ENCODE measurements at regions not wholly inside any gene's neighbourhood (a gene's known extent, or its start where the extent isn't known, plus 50 kb on each side); places are given as distances from the start of the nearest gene placed in this dataset.

GRCh38 chr15:38182900-38183299 lies 69.7 kb upstream of the SPRED1 start:
- no peak overlapping the region for H3K27ac ChIP-seq (ENCODE audit: low read depth, low read length)
- H3K9ac ChIP-seq (ENCODE audit: low read depth in 1 of 3, low read length in 3 of 3): no peak overlapping the region
- no peaks in the 10 kb centered on the region for H3K36me3 ChIP-seq (ENCODE audit: control insufficient read depth in 3 of 3, insufficient read depth in 3 of 3, low read length in 3 of 3)
- H3K4me1 ChIP-seq (ENCODE audit: control insufficient read depth in 3 of 3, insufficient read depth in 3 of 3, low read length in 3 of 3): no peaks in the 10 kb centered on the region
- no peaks in the 10 kb centered on the region for H3K9me3 ChIP-seq (ENCODE audit: control insufficient read depth in 3 of 3, low read length in 3 of 3)
- H3K27me3 ChIP-seq (ENCODE audit: control insufficient read depth in 3 of 3, insufficient read depth in 3 of 3, low read length in 3 of 3): no peaks in the 10 kb centered on the region
- no peak overlapping the region for H3K4me3 ChIP-seq (ENCODE audit: low read length in 3 of 3)

- Histone ChIP-seq H3K27ac (ENCODE audit: low read depth, low read length) (no peak overlapping the region), H3K4me1 (ENCODE audit: control insufficient read depth in 3 of 3, insufficient read depth in 3 of 3, low read length in 3 of 3) (no peaks in the 10 kb centered on the region), H3K4me3 (ENCODE audit: low read length in 3 of 3) (no peak overlapping the region), H3K9ac (ENCODE audit: low read depth in 1 of 3, low read length in 3 of 3) (no peak overlapping the region), H3K27me3 (ENCODE audit: control insufficient read depth in 3 of 3, insufficient read depth in 3 of 3, low read length in 3 of 3) (peaks cover 0 to 4% (median 0%) of the 10 kb centered on the region in 3 donors), H3K9me3 (ENCODE audit: control insufficient read depth in 3 of 3, low read length in 3 of 3) (no peaks in the 10 kb centered on the region), H3K36me3 (ENCODE audit: control insufficient read depth in 3 of 3, insufficient read depth in 3 of 3, low read length in 3 of 3) (no peaks in the 10 kb centered on the region)
These were observed 66.1 kb upstream of the SPRED1 start for GRCh38 chr15:38186507-38186906.

- Histone ChIP-seq H3K4me3 (ENCODE audit: low read length in 3 of 3) (no peak overlapping the region), H3K27me3 (ENCODE audit: control insufficient read depth in 3 of 3, insufficient read depth in 3 of 3, low read length in 3 of 3) (peaks cover 0 to 4% (median 0%) of the 10 kb centered on the region in 3 donors), H3K36me3 (ENCODE audit: control insufficient read depth in 3 of 3, insufficient read depth in 3 of 3, low read length in 3 of 3) (no peaks in the 10 kb centered on the region), H3K9me3 (ENCODE audit: control insufficient read depth in 3 of 3, low read length in 3 of 3) (no peaks in the 10 kb centered on the region), H3K27ac (ENCODE audit: low read depth, low read length) (no peak overlapping the region), H3K9ac (ENCODE audit: low read depth in 1 of 3, low read length in 3 of 3) (no peak overlapping the region), H3K4me1 (ENCODE audit: control insufficient read depth in 3 of 3, insufficient read depth in 3 of 3, low read length in 3 of 3) (no peaks in the 10 kb centered on the region)
These were observed 64.9 kb upstream of the SPRED1 start for GRCh38 chr15:38187630-38188313.

GRCh38 chr15:38189671-38190295 lies 62.9 kb upstream of the SPRED1 start:
- Histone ChIP-seq H3K27me3 (ENCODE audit: control insufficient read depth in 3 of 3, insufficient read depth in 3 of 3, low read length in 3 of 3) (peaks cover 0 to 4% (median 0%) of the 10 kb centered on the region in 3 donors), H3K9ac (ENCODE audit: low read depth in 1 of 3, low read length in 3 of 3) (no peak overlapping the region), H3K4me3 (ENCODE audit: low read length in 3 of 3) (no peak overlapping the region), H3K27ac (ENCODE audit: low read depth, low read length) (no peak overlapping the region), H3K4me1 (ENCODE audit: control insufficient read depth in 3 of 3, insufficient read depth in 3 of 3, low read length in 3 of 3) (no peaks in the 10 kb centered on the region), H3K36me3 (ENCODE audit: control insufficient read depth in 3 of 3, insufficient read depth in 3 of 3, low read length in 3 of 3) (no peaks in the 10 kb centered on the region), H3K9me3 (ENCODE audit: control insufficient read depth in 3 of 3, low read length in 3 of 3) (no peaks in the 10 kb centered on the region)

GRCh38 chr15:38190501-38190900 lies 62.1 kb upstream of the SPRED1 start:
- Histone ChIP-seq H3K4me1 (ENCODE audit: control insufficient read depth in 3 of 3, insufficient read depth in 3 of 3, low read length in 3 of 3) (no peaks in the 10 kb centered on the region), H3K9ac (ENCODE audit: low read depth in 1 of 3, low read length in 3 of 3) (no peak overlapping the region), H3K36me3 (ENCODE audit: control insufficient read depth in 3 of 3, insufficient read depth in 3 of 3, low read length in 3 of 3) (no peaks in the 10 kb centered on the region), H3K4me3 (ENCODE audit: low read length in 3 of 3) (no peak overlapping the region), H3K27ac (ENCODE audit: low read depth, low read length) (no peak overlapping the region), H3K27me3 (ENCODE audit: control insufficient read depth in 3 of 3, insufficient read depth in 3 of 3, low read length in 3 of 3) (peaks cover 0 to 4% (median 0%) of the 10 kb centered on the region in 3 donors), H3K9me3 (ENCODE audit: control insufficient read depth in 3 of 3, low read length in 3 of 3) (no peaks in the 10 kb centered on the region)

GRCh38 chr15:38192496-38192895 lies 60.1 kb upstream of the SPRED1 start:
- no peak overlapping the region for H3K27ac ChIP-seq (ENCODE audit: low read depth, low read length)
- H3K9ac ChIP-seq (ENCODE audit: low read depth in 1 of 3, low read length in 3 of 3): no peak overlapping the region
- no peaks in the 10 kb centered on the region for H3K9me3 ChIP-seq (ENCODE audit: control insufficient read depth in 3 of 3, low read length in 3 of 3)
- no peaks in the 10 kb centered on the region for H3K36me3 ChIP-seq (ENCODE audit: control insufficient read depth in 3 of 3, insufficient read depth in 3 of 3, low read length in 3 of 3)
- H3K4me1 ChIP-seq (ENCODE audit: control insufficient read depth in 3 of 3, insufficient read depth in 3 of 3, low read length in 3 of 3): no peaks in the 10 kb centered on the region
- H3K4me3 ChIP-seq (ENCODE audit: low read length in 3 of 3): no peak overlapping the region
- H3K27me3 ChIP-seq (ENCODE audit: control insufficient read depth in 3 of 3, insufficient read depth in 3 of 3, low read length in 3 of 3): peaks cover 0 to 4% (median 0%) of the 10 kb centered on the region in 3 donors

GRCh38 chr15:38193496-38193895 lies 59.1 kb upstream of the SPRED1 start:
- no peak overlapping the region for H3K4me3 ChIP-seq (ENCODE audit: low read length in 3 of 3)
- H3K4me1 ChIP-seq (ENCODE audit: control insufficient read depth in 3 of 3, insufficient read depth in 3 of 3, low read length in 3 of 3): no peaks in the 10 kb centered on the region
- H3K9me3 ChIP-seq (ENCODE audit: control insufficient read depth in 3 of 3, low read length in 3 of 3): no peaks in the 10 kb centered on the region
- no peaks in the 10 kb centered on the region for H3K36me3 ChIP-seq (ENCODE audit: control insufficient read depth in 3 of 3, insufficient read depth in 3 of 3, low read length in 3 of 3)
- no peak overlapping the region for H3K27ac ChIP-seq (ENCODE audit: low read depth, low read length)
- H3K9ac ChIP-seq (ENCODE audit: low read depth in 1 of 3, low read length in 3 of 3): no peak overlapping the region
- peaks cover 0 to 4% (median 0%) of the 10 kb centered on the region in 3 donors for H3K27me3 ChIP-seq (ENCODE audit: control insufficient read depth in 3 of 3, insufficient read depth in 3 of 3, low read length in 3 of 3)

GRCh38 chr15:38195191-38195901 lies 57.3 kb upstream of the SPRED1 start:
- no peak overlapping the region for H3K4me3 ChIP-seq (ENCODE audit: low read length in 3 of 3)
- H3K9me3 ChIP-seq (ENCODE audit: control insufficient read depth in 3 of 3, low read length in 3 of 3): no peaks in the 10 kb centered on the region
- H3K36me3 ChIP-seq (ENCODE audit: control insufficient read depth in 3 of 3, insufficient read depth in 3 of 3, low read length in 3 of 3): no peaks in the 10 kb centered on the region
- peaks cover 0 to 4% (median 0%) of the 10 kb centered on the region in 3 donors for H3K27me3 ChIP-seq (ENCODE audit: control insufficient read depth in 3 of 3, insufficient read depth in 3 of 3, low read length in 3 of 3)
- no peak overlapping the region for H3K9ac ChIP-seq (ENCODE audit: low read depth in 1 of 3, low read length in 3 of 3)
- no peak overlapping the region for H3K27ac ChIP-seq (ENCODE audit: low read depth, low read length)
- H3K4me1 ChIP-seq (ENCODE audit: control insufficient read depth in 3 of 3, insufficient read depth in 3 of 3, low read length in 3 of 3): no peaks in the 10 kb centered on the region

- Histone ChIP-seq H3K4me3 (ENCODE audit: low read length in 3 of 3) (no peak overlapping the region), H3K4me1 (ENCODE audit: control insufficient read depth in 3 of 3, insufficient read depth in 3 of 3, low read length in 3 of 3) (no peaks in the 10 kb centered on the region), H3K27ac (ENCODE audit: low read depth, low read length) (no peak overlapping the region), H3K36me3 (ENCODE audit: control insufficient read depth in 3 of 3, insufficient read depth in 3 of 3, low read length in 3 of 3) (no peaks in the 10 kb centered on the region), H3K27me3 (ENCODE audit: control insufficient read depth in 3 of 3, insufficient read depth in 3 of 3, low read length in 3 of 3) (no peaks in the 10 kb centered on the region), H3K9me3 (ENCODE audit: control insufficient read depth in 3 of 3, low read length in 3 of 3) (no peaks in the 10 kb centered on the region), H3K9ac (ENCODE audit: low read depth in 1 of 3, low read length in 3 of 3) (no peak overlapping the region)
These were observed 56.6 kb upstream of the SPRED1 start for GRCh38 chr15:38196076-38196475.

- H3K27me3 ChIP-seq (ENCODE audit: control insufficient read depth in 3 of 3, insufficient read depth in 3 of 3, low read length in 3 of 3): no peaks in the 10 kb centered on the region
- H3K36me3 ChIP-seq (ENCODE audit: control insufficient read depth in 3 of 3, insufficient read depth in 3 of 3, low read length in 3 of 3): no peaks in the 10 kb centered on the region
- no peak overlapping the region for H3K4me3 ChIP-seq (ENCODE audit: low read length in 3 of 3)
- H3K9me3 ChIP-seq (ENCODE audit: control insufficient read depth in 3 of 3, low read length in 3 of 3): no peaks in the 10 kb centered on the region
- no peak overlapping the region for H3K9ac ChIP-seq (ENCODE audit: low read depth in 1 of 3, low read length in 3 of 3)
- no peak overlapping the region for H3K27ac ChIP-seq (ENCODE audit: low read depth, low read length)
- no peaks in the 10 kb centered on the region for H3K4me1 ChIP-seq (ENCODE audit: control insufficient read depth in 3 of 3, insufficient read depth in 3 of 3, low read length in 3 of 3)
These were observed 55.1 kb upstream of the SPRED1 start for GRCh38 chr15:38197553-38197952.

Measured in skeletal muscle tissue (tissue), 3 donors.